ENCODE measurements at regions not wholly inside any gene's neighbourhood (a gene's known extent, or its start where the extent isn't known, plus 50 kb on each side); places are given as distances from the start of the nearest gene placed in this dataset.

DNA sequence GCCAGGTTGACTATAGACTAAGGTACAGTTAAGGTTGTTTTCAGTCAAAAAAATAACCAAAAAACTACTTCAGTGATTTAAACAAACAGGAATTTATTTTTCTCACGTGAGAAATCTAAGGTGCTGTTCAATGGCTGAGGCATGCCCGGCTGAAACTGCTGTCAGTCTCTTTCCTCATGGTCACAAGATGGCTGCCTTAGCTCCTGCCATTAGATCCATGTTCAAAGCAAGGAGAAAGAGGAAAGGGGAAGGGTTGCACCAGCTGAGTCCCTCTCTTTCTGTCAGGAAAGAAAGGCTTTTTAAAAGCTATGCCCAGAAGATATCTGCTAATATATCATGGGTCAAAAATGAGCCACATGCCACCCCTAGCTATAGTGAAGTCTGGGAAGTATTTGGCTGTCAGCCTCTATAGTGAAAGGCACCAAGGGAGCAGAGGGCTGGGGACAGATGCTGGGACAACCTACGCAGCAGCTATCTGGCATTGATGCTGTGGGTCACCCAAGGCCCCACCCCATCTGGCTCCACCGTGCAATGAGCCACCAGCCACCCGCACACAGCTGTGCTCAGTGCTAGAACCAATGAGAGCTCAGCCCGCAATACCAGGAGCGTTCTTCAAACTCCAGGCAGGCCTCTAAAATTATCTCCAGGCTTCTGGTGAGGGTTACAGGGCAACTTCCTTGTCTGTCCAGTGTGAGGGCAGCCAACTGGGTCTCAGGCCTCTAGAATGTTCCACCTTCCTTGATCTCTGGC is 64.7 kb upstream of the GATA2 start:
- Histone ChIP-seq H3K9me3 (ENCODE audit: control insufficient read depth in 2 of 2, insufficient read depth in 1 of 2, low read depth in 1 of 2, low read length in 1 of 2) (peaks cover 0 to 3% of the 10 kb centered on the region in 2 donors), H3K4me3 (ENCODE audit: low read depth in 1 of 3, low read length in 3 of 3) (no peak overlapping the region), H3K27me3 (ENCODE audit: control insufficient read depth in 3 of 3, insufficient read depth in 3 of 3, low read length in 3 of 3) (peaks cover 0 to 48% (median 13%) of the 10 kb centered on the region in 3 donors), H3K27ac (ENCODE audit: low read depth in 1 of 3, low read length in 2 of 3) (no peak overlapping the region), H3K4me1 (ENCODE audit: control insufficient read depth in 3 of 3, insufficient read depth in 2 of 3, low read depth in 1 of 3, low read length in 2 of 3) (no peaks in the 10 kb centered on the region), H3K36me3 (ENCODE audit: control insufficient read depth in 3 of 3, insufficient read depth in 2 of 3, low read depth in 1 of 3, low read length in 3 of 3) (no peaks in the 10 kb centered on the region)
- WGBS, 3 donors, result 84 to 91% (median 87%) methylated on average over 7 of the region's 7 CpGs
- no peak for FAIRE-seq
- DNase-seq, result no peak

DNA sequence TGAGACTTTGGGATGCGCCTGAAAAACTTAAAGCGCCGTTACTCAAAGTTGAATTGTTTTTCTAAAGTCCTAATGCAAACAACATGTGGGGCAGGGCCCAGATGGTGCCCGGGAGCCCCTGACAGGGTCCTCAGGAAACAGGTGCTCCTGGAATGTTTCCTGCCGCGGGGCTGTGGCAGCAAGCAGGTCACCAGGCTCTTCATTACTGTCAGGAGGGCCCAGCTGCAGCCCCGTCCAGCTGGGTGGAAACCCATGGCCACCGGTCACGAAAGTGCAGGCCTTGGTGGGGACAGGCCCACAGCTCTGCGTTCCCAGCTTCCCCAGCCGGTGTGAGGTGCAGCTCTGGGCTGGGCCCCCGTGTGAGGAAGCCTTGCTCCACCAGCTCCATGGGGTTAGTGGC is 63.9 kb upstream of the GATA2 start:
- H3K36me3 ChIP-seq (ENCODE audit: control insufficient read depth in 3 of 3, insufficient read depth in 2 of 3, low read depth in 1 of 3, low read length in 3 of 3), result no peaks in the 10 kb centered on the region
- H3K27me3 ChIP-seq (ENCODE audit: control insufficient read depth in 3 of 3, insufficient read depth in 3 of 3, low read length in 3 of 3), result peaks cover 0 to 47% (median 13%) of the 10 kb centered on the region in 3 donors
- no peak overlapping the region for H3K27ac ChIP-seq (ENCODE audit: low read depth in 1 of 3, low read length in 2 of 3)
- peaks cover 0 to 3% of the 10 kb centered on the region in 2 donors for H3K9me3 ChIP-seq (ENCODE audit: control insufficient read depth in 2 of 2, insufficient read depth in 1 of 2, low read depth in 1 of 2, low read length in 1 of 2)
- WGBS, 3 donors, result 51 to 59% (median 55%) methylated on average over 12 of the region's 12 CpGs
- FAIRE-seq (no peak), DNase-seq (no peak)
- no peaks in the 10 kb centered on the region for H3K4me1 ChIP-seq (ENCODE audit: control insufficient read depth in 3 of 3, insufficient read depth in 2 of 3, low read depth in 1 of 3, low read length in 2 of 3)
- H3K4me3 ChIP-seq (ENCODE audit: low read depth in 1 of 3, low read length in 3 of 3), result no peak overlapping the region

DNA sequence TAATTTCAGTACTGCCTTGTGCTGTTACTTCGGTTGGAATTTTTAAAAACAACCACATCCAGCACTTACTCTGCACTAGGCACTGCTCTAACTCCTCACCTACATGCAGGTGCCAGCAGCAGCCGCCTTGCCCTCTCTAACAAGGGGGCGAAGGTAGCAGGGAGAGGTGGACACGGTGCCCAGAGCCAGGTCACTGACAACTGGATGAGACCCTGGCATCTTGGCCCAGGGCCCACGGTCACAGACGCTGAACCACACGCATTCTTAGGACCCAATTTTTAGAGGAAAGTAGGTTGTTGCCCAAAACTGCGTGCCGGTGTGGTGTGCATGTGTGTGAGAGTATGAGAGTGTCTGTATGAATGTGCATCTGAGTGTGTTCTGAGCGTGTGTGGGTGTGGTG is 63.4 kb upstream of the GATA2 start:
- Histone ChIP-seq H3K36me3 (ENCODE audit: control insufficient read depth in 3 of 3, insufficient read depth in 2 of 3, low read depth in 1 of 3, low read length in 3 of 3) (no peaks in the 10 kb centered on the region), H3K4me3 (ENCODE audit: low read depth in 1 of 3, low read length in 3 of 3) (no peak overlapping the region), H3K27ac (ENCODE audit: low read depth in 1 of 3, low read length in 2 of 3) (no peak overlapping the region), H3K4me1 (ENCODE audit: control insufficient read depth in 3 of 3, insufficient read depth in 2 of 3, low read depth in 1 of 3, low read length in 2 of 3) (no peaks in the 10 kb centered on the region), H3K9me3 (ENCODE audit: control insufficient read depth in 2 of 2, insufficient read depth in 1 of 2, low read depth in 1 of 2, low read length in 1 of 2) (peaks cover 0 to 3% of the 10 kb centered on the region in 2 donors), H3K27me3 (ENCODE audit: control insufficient read depth in 3 of 3, insufficient read depth in 3 of 3, low read length in 3 of 3) (peaks cover 0 to 48% (median 12%) of the 10 kb centered on the region in 3 donors)
- 69 to 74% (median 74%) methylated on average over 10 of the region's 10 CpGs for WGBS, 3 donors
- FAIRE-seq (no peak), DNase-seq (no peak)

DNA sequence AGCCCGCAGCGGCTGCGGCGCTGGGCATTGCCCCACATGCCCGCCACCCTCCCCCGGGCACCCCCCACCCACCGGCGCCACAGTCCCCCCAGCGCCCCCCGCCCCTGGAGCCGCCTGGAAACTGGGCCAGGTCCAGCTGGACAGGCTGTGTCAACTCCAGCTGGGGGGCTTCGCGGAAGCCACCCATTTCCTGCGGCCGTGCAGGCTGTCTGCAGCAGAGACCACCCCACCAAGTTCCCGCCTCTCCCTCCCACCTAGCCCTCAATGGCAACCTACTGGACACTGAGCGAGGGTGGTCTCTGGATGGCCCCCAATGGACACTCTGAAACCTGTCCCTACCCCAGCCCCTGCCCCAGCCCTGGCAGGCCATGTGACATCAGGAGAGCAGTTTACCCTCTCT is 62.8 kb upstream of the GATA2 start:
- FAIRE-seq, result no peak
- H3K27ac ChIP-seq (ENCODE audit: low read depth in 1 of 3, low read length in 2 of 3), result peak overlapping the region in 1 of 3 donors; percentile 12
- H3K4me1 ChIP-seq (ENCODE audit: control insufficient read depth in 3 of 3, insufficient read depth in 2 of 3, low read depth in 1 of 3, low read length in 2 of 3), result no peaks in the 10 kb centered on the region
- WGBS, 3 donors, result 40 to 63% (median 46%) methylated on average over 6 to 17 of the region's 17 CpGs
- peaks cover 0 to 46% (median 12%) of the 10 kb centered on the region in 3 donors for H3K27me3 ChIP-seq (ENCODE audit: control insufficient read depth in 3 of 3, insufficient read depth in 3 of 3, low read length in 3 of 3)
- DNase-seq, result no peak
- no peak overlapping the region for H3K4me3 ChIP-seq (ENCODE audit: low read depth in 1 of 3, low read length in 3 of 3)
- H3K36me3 ChIP-seq (ENCODE audit: control insufficient read depth in 3 of 3, insufficient read depth in 2 of 3, low read depth in 1 of 3, low read length in 3 of 3), result no peaks in the 10 kb centered on the region
- peaks cover 0 to 3% of the 10 kb centered on the region in 2 donors for H3K9me3 ChIP-seq (ENCODE audit: control insufficient read depth in 2 of 2, insufficient read depth in 1 of 2, low read depth in 1 of 2, low read length in 1 of 2)

- Histone ChIP-seq H3K27me3 (ENCODE audit: control insufficient read depth in 3 of 3, insufficient read depth in 3 of 3, low read length in 3 of 3) (peaks cover 0 to 52% (median 12%) of the 10 kb centered on the region in 3 donors), H3K4me3 (ENCODE audit: low read depth in 1 of 3, low read length in 3 of 3) (no peak overlapping the region), H3K9me3 (ENCODE audit: control insufficient read depth in 2 of 2, insufficient read depth in 1 of 2, low read depth in 1 of 2, low read length in 1 of 2) (peaks cover 0 to 3% of the 10 kb centered on the region in 2 donors), H3K4me1 (ENCODE audit: control insufficient read depth in 3 of 3, insufficient read depth in 2 of 3, low read depth in 1 of 3, low read length in 2 of 3) (no peaks in the 10 kb centered on the region), H3K36me3 (ENCODE audit: control insufficient read depth in 3 of 3, insufficient read depth in 2 of 3, low read depth in 1 of 3, low read length in 3 of 3) (no peaks in the 10 kb centered on the region), H3K27ac (ENCODE audit: low read depth in 1 of 3, low read length in 2 of 3) (peak overlapping the region in 1 of 3 donors; percentile 63)
- 5 to 10% (median 10%) methylated on average over 46 to 68 of the region's 68 CpGs for WGBS, 3 donors
- DNase-seq, result no peak
- FAIRE-seq, result no peak
Measured at GRCh38 chr3:128555098-128555825, 62.3 kb upstream of the GATA2 start.

GRCh38 chr3:128554465-128555097 is 61.6 kb upstream of the GATA2 start:
- 71 to 75% (median 75%) methylated on average over 26 to 28 of the region's 28 CpGs for WGBS, 3 donors
- Histone ChIP-seq H3K36me3 (ENCODE audit: control insufficient read depth in 3 of 3, insufficient read depth in 2 of 3, low read depth in 1 of 3, low read length in 3 of 3) (no peaks in the 10 kb centered on the region), H3K9me3 (ENCODE audit: control insufficient read depth in 2 of 2, insufficient read depth in 1 of 2, low read depth in 1 of 2, low read length in 1 of 2) (peaks cover 0 to 3% of the 10 kb centered on the region in 2 donors), H3K4me1 (ENCODE audit: control insufficient read depth in 3 of 3, insufficient read depth in 2 of 3, low read depth in 1 of 3, low read length in 2 of 3) (no peaks in the 10 kb centered on the region), H3K27ac (ENCODE audit: low read depth in 1 of 3, low read length in 2 of 3) (peak overlapping the region in 1 of 3 donors; percentile 63), H3K4me3 (ENCODE audit: low read depth in 1 of 3, low read length in 3 of 3) (no peak overlapping the region), H3K27me3 (ENCODE audit: control insufficient read depth in 3 of 3, insufficient read depth in 3 of 3, low read length in 3 of 3) (peaks cover 0 to 52% (median 7%) of the 10 kb centered on the region in 3 donors)
- DNase-seq (no peak), FAIRE-seq (no peak)

DNA sequence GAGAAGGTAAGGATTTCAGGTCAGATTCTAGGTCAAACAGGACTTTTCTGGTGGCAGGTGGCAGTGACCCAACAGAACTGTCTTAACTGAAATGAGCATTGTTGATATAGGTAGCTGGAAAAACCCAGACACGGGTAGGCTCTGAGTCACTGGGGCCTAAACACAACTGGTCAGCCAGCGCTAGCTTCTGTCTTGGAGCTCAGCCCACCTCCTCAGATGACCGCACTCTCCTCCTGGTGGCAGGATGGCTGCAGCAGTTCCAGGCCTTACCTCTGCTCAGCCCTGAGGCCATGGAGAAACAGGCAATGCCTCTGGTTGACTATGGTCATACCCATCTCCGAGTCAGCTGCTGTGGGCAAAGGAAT is 61.1 kb upstream of the GATA2 start:
- DNase-seq, result no peak
- no peak for FAIRE-seq
- Histone ChIP-seq H3K4me1 (ENCODE audit: control insufficient read depth in 3 of 3, insufficient read depth in 2 of 3, low read depth in 1 of 3, low read length in 2 of 3) (peaks cover 0 to 2% (median 0%) of the 10 kb centered on the region in 3 donors), H3K27ac (ENCODE audit: low read depth in 1 of 3, low read length in 2 of 3) (no peak overlapping the region), H3K9me3 (ENCODE audit: control insufficient read depth in 2 of 2, insufficient read depth in 1 of 2, low read depth in 1 of 2, low read length in 1 of 2) (peaks cover 0 to 3% of the 10 kb centered on the region in 2 donors), H3K4me3 (ENCODE audit: low read depth in 1 of 3, low read length in 3 of 3) (no peak overlapping the region), H3K27me3 (ENCODE audit: control insufficient read depth in 3 of 3, insufficient read depth in 3 of 3, low read length in 3 of 3) (peaks cover 0 to 52% (median 7%) of the 10 kb centered on the region in 3 donors), H3K36me3 (ENCODE audit: control insufficient read depth in 3 of 3, insufficient read depth in 2 of 3, low read depth in 1 of 3, low read length in 3 of 3) (no peaks in the 10 kb centered on the region)
- 87 to 91% (median 88%) methylated on average over 4 of the region's 4 CpGs for WGBS, 3 donors

DNA sequence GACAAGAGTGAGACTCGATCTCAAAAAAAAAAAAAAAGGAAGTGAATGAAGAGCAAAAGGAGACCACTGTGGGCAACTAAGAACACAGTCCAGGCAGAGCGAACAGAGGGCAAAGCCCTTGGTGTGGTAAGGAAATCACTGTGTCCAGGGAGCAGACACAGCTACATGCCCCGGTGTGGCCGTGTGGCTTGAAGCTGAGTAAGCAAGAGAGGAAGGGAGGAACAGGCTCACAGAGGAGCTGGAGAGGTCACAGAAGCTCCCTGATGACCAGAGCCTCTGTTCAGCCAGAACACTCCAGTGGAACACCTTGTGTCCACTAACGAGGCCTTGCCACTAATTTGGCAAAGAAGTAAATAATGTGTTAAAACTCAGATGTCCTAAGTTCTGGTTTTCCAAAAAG is 60.6 kb upstream of the GATA2 start:
- DNase-seq (no peak), FAIRE-seq (no peak)
- no peak overlapping the region for H3K27ac ChIP-seq (ENCODE audit: low read depth in 1 of 3, low read length in 2 of 3)
- H3K4me1 ChIP-seq (ENCODE audit: control insufficient read depth in 3 of 3, insufficient read depth in 2 of 3, low read depth in 1 of 3, low read length in 2 of 3), result peaks cover 0 to 5% (median 0%) of the 10 kb centered on the region in 3 donors
- no peak overlapping the region for H3K4me3 ChIP-seq (ENCODE audit: low read depth in 1 of 3, low read length in 3 of 3)
- peaks cover 0 to 52% (median 7%) of the 10 kb centered on the region in 3 donors for H3K27me3 ChIP-seq (ENCODE audit: control insufficient read depth in 3 of 3, insufficient read depth in 3 of 3, low read length in 3 of 3)
- WGBS, 3 donors, result 75 to 83% (median 78%) methylated on average over 5 of the region's 5 CpGs
- peaks cover 0 to 3% of the 10 kb centered on the region in 2 donors for H3K9me3 ChIP-seq (ENCODE audit: control insufficient read depth in 2 of 2, insufficient read depth in 1 of 2, low read depth in 1 of 2, low read length in 1 of 2)
- no peaks in the 10 kb centered on the region for H3K36me3 ChIP-seq (ENCODE audit: control insufficient read depth in 3 of 3, insufficient read depth in 2 of 3, low read depth in 1 of 3, low read length in 3 of 3)
